C4-2B (cell line): ENCODE measurements at regions not wholly inside any gene's neighbourhood (a gene's known extent, or its start where the extent isn't known, plus 50 kb on each side); places are given as distances from the start of the nearest gene placed in this dataset.

ENCODE experiments used
- ZFX ChIP-seq: fragments of 450-650 bp; IDR thresholded peaks from 2 replicates; pipeline ENCODE4 v1.6.1; 2017
- TF ChIP-seq, protein P1 (sequence below): fragments of 450-650 bp; conservative IDR thresholded peaks from 2 replicates; pipeline ENCODE4 v1.5.1; 2017; ENCODE audit warnings: mild to moderate bottlenecking

GRCh38 chr2:34950797-34951196 lies 1351.7 kb upstream of the FAM98A start:
- TF ChIP-seq, protein P1, sequence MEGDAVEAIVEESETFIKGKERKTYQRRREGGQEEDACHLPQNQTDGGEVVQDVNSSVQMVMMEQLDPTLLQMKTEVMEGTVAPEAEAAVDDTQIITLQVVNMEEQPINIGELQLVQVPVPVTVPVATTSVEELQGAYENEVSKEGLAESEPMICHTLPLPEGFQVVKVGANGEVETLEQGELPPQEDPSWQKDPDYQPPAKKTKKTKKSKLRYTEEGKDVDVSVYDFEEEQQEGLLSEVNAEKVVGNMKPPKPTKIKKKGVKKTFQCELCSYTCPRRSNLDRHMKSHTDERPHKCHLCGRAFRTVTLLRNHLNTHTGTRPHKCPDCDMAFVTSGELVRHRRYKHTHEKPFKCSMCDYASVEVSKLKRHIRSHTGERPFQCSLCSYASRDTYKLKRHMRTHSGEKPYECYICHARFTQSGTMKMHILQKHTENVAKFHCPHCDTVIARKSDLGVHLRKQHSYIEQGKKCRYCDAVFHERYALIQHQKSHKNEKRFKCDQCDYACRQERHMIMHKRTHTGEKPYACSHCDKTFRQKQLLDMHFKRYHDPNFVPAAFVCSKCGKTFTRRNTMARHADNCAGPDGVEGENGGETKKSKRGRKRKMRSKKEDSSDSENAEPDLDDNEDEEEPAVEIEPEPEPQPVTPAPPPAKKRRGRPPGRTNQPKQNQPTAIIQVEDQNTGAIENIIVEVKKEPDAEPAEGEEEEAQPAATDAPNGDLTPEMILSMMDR: no peak
- no peak for TF ChIP-seq ZFX
